GM19328 (cell line): ENCODE measurements at regions not wholly inside any gene's neighbourhood (a gene's known extent, or its start where the extent isn't known, plus 50 kb on each side); places are given as distances from the start of the nearest gene placed in this dataset.

Source experiments
- ATAC-seq: cut with Tn5 transposase; IDR thresholded peaks from one replicate; pipeline ENCODE4 v1.9.1; 2021; ENCODE audit warnings: mild to moderate bottlenecking, moderate library complexity; ENCODE audit not compliant: unreplicated experiment

DNA sequence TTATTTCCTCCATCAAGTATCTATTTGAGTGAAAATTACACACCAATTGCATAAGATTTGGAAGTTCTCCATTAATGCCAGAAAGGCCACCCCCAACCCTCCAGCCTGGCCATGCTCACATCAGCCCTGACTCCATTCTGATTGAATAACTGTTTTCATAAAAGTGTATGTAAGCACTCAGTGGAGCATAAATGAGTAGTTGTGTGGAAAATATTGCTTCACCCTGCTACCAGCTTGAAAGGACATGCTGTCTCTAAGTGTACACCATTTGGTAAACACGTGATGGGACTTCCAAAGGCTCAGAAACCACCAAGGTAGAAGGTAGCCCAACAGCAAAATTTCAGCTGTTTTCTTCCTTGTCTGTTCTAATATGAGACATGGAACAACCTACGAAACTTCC lies 393.8 kb downstream of the ZNF385D start:
- no peak for ATAC-seq

DNA sequence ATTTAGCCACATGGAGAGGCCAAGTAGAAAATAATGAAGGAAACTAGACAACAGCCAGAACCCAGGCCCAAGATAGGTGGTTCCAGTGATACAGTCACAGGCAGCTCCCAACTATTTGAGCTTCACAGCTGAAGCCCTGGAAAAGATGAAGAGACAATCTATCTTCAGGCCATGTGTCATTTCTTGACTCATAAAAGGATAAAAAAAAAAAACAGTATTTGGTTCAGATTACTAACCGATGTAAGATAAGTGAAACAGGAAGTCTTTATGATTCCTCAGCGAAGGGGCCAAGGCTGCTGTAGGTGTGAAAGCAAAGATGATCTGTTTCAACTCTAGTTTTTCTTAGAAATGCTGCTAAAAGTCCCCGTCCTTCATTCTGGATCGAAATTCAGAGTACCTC lies 394.6 kb downstream of the ZNF385D start:
- ATAC-seq, result no peak

- ATAC-seq, result no peak
Measured at GRCh38 chr3:21345382-21345976, 405.5 kb downstream of the ZNF385D start.

- no peak for ATAC-seq
Measured at GRCh38 chr3:21331857-21332256, 419.2 kb downstream of the ZNF385D start.

DNA sequence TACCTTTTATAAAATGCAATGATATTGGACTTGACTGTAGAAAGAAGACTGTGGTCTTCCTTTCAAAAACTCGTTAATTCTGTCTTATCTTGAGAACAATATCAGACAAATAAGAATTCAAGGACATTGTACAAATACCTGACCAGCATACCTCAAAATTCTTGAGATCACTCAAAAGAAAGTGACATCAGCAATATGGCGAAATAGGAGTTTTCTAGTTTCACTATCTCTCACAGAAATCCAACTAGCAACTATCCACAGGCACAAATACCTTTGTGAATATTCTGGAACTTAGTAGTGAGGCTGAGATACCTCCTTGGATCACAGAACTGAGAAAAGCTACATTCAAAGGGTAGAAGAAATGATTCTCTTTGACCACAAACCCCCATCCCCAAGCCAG lies 419.7 kb downstream of the ZNF385D start:
- no peak for ATAC-seq

- ATAC-seq, result no peak
Measured at GRCh38 chr3:21330293-21330692, 420.7 kb downstream of the ZNF385D start.

DNA sequence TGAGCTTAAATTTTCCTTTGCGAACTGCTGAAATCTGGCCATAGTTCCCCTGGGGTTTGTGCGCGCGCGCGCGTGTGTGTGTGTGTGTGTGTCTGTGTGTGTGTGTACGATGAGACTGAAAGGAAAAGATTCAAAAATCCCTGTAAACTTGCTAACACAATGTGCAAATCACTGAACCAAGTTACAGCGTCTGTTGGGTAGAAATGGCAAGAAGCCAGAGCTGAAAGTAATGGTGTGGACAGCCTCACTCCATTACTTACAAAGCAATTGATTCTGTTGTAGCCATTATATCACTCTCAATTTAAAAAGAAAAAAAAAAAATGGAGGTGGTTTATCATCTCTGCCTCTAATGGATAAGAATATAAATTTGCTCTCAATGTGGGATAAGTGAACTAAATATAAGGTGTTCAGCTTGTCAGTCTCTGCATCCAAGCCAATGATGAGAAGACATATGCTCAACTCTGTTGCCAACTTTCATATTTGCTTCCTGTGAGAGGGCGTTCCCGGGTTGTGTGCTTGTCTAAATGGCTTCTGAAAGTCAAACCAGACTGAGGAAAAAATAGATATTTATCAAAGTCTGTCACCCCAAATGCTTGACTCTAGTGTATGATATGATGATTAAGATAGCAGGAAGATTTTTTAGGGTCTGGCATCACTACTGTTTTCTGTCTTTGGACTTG lies 422.2 kb downstream of the ZNF385D start:
- ATAC-seq, result no peak

DNA sequence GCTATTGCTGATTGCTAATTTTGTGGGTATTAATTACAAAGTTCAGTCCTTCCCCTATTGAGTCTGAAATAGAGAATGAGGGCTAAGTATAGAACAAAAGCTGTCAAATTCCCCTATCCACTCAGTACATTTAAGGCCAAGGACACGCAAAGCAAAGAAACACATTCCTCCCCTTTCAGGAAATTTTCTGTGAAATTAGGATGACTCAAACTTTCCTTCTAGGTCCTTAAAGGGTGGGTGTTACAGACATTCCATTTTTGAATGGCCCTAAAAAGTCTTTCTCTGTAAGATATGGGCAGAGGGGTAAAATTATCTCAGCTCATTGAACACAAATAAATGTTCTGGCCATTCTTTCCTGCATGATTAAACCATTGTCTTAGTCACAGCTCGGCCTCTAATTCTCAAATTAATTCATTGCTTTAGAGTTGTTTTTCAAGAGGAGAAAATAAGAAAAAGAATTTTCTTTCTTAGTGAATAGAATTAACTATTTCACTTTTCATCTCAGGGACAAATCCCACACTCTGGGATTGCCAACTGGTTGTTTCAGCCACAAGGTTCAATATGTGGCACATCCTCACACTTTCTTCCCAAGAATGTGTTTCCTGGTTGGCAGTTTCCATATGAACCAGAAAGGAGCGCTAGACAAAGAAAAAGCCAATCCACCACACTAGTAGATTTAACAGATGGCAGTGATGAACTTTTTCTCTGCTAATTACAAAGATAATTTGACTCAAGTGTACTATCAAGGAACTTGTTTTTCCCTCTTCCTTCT lies 424.1 kb downstream of the ZNF385D start:
- no peak for ATAC-seq

DNA sequence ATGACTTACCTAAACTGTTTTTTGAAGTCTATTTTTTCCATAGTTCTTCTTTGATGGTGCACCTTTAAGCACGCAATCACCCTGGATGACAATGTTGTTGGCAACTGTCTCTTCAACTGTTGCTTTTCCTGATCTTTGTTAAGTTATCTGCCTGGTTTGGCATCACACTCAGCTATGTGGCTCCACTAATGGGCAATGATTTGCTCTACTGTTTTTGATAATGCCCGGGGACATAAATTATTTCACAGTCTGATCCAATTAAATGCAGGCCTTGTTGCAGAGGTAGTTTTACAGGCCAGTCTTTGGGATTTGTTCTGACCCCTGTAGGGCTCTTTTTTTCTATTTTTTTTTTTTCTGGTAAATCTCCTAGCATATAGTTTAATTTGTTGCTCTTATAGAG lies 436.3 kb downstream of the ZNF385D start:
- no peak for ATAC-seq

DNA sequence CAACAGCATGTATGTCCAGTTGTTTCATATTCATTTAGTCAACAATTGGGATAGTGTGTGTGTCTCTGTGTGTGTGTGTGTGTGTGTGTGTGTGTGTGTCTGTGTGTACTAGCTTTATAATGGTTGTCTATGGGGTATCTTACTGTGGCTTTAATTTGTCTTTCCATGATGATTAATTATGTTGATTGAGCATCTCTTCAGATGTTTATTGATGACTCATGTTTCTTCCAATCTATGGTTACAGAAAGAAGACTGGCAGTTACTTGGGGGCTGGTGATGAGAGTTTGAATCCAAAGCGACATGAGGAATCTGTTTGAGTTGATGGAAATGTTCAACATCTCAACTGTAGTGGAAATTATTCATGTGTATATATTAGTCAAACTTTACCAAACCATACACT lies 440.1 kb downstream of the ZNF385D start:
- ATAC-seq, result no peak

- no peak for ATAC-seq
Measured at GRCh38 chr3:21310161-21310560, 440.8 kb downstream of the ZNF385D start.

- ATAC-seq, result no peak
Measured at GRCh38 chr3:21297304-21297703, 453.7 kb downstream of the ZNF385D start.

DNA sequence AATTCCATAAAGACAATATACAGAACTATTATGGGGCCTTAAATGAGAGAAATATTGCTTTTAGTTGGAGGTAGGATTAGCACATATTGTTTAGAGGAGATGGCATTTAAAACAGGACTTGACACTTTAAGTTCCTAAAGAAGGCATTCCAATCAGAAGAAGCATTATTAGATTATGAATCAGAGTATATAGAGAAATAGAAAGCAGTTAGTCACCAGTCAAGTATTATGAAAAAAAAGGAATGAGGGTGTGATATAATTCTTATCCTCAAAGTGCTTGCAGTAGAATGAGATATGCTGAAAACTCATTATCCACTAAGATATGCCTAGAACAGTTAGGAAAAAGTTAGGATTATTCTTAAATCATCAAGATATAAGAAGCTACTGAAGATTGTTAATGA lies 456.2 kb downstream of the ZNF385D start:
- no peak for ATAC-seq

- no peak for ATAC-seq
Measured at GRCh38 chr3:21292971-21293370, 458.0 kb downstream of the ZNF385D start.

GRCh38 chr3:21290557-21290956 lies 460.5 kb downstream of the ZNF385D start:
- ATAC-seq, result no peak

DNA sequence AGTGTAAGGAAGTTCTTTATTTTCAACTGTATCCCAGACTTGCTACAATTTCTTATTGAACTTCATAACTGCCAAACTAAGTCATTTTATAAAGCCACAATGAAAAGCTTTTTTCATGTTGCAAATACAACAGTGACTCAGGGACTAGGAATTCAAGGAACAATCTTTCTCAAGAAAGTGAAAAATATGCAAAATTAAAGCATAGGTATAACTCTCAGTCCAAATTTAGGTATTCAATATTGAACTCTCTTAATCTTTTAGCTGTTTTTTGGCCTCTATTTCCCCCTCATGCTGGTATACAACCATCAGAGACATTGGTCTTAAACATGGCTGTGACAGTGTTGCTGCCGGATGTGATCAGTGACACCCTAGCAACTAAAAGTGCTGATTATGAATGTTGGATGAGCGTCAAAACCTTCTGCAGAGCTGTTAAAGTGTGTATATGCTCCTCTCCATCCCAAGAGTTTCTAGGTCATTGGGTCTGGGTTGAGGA lies 476.9 kb downstream of the ZNF385D start:
- no peak for ATAC-seq

DNA sequence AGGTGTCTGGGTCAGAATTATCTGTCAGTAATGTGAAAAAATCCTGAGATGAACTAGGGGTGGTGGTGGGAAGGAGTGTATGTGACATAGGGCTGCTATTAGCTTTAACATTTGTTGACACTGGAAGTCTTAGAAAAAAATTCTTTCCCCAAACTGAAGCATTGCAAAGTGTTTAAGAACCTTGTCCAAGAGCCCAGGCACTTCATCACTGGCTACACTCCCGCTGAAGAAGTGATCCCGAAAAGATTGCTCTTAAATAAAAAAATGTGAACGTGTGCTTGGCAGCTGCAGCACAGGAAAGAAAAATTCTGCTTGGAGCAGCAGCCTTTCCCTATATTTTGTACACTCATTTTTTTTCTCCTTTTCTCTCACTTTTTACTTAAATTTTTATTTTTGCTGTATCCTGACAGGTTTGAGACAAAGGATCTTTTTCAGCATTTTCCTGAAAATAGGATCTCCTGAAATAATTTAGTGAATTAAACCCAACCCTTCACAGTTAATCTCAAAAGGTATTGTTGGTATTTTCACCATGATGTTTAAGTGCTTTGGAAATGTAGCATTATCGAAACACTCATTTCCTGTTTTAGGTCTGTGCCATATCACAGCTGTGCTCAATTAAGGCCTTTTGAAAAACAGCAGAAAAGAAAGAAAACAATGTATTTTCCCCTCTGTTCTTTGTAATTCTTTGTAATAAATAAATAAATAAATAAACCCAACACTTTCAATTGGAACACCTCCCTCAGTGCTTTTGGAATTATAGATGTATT lies 477.6 kb downstream of the ZNF385D start:
- ATAC-seq, result no peak

- no peak for ATAC-seq
Measured at GRCh38 chr3:21271606-21272016, 479.4 kb downstream of the ZNF385D start.

DNA sequence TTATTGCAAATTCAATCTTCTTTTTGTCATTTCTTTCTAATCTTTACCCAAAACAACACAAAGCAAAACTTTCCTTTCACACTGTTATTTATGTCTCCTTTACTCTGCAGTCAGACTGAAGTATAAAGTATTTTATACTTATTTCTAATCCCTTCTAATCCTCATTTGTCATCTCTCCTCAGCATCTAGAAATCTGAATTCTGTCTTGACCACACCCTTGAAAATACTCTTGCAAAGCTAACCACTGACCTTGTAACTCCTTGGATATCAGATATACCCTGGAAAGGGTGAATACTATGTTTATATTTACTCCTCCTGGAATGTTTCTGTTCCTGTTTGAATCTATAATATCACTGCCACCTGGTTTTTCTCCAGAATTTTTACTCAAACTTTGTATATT lies 481.1 kb downstream of the ZNF385D start:
- ATAC-seq, result no peak

DNA sequence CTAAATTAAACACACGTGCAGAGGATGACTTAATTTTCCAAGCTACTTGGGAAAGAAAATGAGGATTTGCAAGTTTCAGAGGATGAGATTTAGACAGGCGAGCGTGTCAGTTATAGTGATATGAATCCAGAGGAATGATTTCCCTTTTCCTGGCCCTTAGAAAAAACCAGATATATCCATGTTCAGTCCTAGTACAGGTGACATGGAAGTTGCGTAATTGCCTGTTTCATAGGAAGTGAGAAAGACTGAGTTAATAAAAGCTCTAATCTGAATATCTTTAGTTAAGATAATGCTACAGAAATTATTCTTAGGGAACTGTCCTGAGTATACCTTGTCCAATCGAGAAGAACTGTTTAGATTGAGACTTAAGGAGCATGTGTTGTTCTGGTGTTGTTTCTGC lies 490.5 kb downstream of the ZNF385D start:
- ATAC-seq, result no peak

GRCh38 chr3:21259896-21260295 lies 491.1 kb downstream of the ZNF385D start:
- ATAC-seq, result no peak
